Transverse colon (tissue), 4 donors: ENCODE measurements at regions not wholly inside any gene's neighbourhood (a gene's known extent, or its start where the extent isn't known, plus 50 kb on each side); places are given as distances from the start of the nearest gene placed in this dataset.

Experiments
- DNase-seq: peaks from one replicate; pipeline ENCODE4 v3.0.0-alpha.2; 2019
- H3K27ac ChIP-seq, 4 donors: fragments of 200-600 bp; sonication (generic); 2 replicates each; pipeline ENCODE4 v1.5.1; 2016 to 2018; ENCODE audit warnings: inconsistent platforms in 4 of 4
- H3K27me3 ChIP-seq: fragments of 200-600 bp; sonication (generic); 2 replicates; pipeline ENCODE4 v1.5.1; 2017; ENCODE audit warnings: inconsistent platforms
- H3K36me3 ChIP-seq, 4 donors: fragments of 200-600 bp; sonication (generic); 2 replicates each; pipeline ENCODE4 v1.5.1; 2017 to 2019; ENCODE audit warnings: inconsistent platforms in 4 of 4
- H3K4me1 ChIP-seq, 4 donors: fragments of 200-600 bp; sonication (generic); 2 replicates each; pipeline ENCODE4 v1.5.1; 2017 to 2020; ENCODE audit warnings: inconsistent platforms in 4 of 4
- H3K4me3 ChIP-seq, 4 donors: fragments of 200-600 bp; sonication (generic); 1 replicate in 1 of 4; 2 replicates in 3 of 4; pipeline versions ENCODE4 v1.5.1 to v1.6.1; 2017 to 2019; ENCODE audit warnings: inconsistent platforms in 4 of 4
- H3K9me3 ChIP-seq, 2 donors: fragments of 200-600 bp; sonication (generic); 2 replicates each; pipeline ENCODE4 v1.5.1; 2017 to 2019; ENCODE audit warnings: inconsistent platforms in 2 of 2
- CTCF ChIP-seq, 5 experiments: fragments of 200-600 bp in 3 of 5; fragments of 450-650 bp in 2 of 5; sonication (generic) in 3 of 5; IDR thresholded peaks; 1 replicate in 2 of 5; 2 replicates in 3 of 5; pipeline ENCODE4 v1.5.1; 2016 to 2017; ENCODE audit warnings: antibody characterized with exemption in 5 of 5, inconsistent platforms in 3 of 5, mild to moderate bottlenecking in 2 of 5, moderate library complexity in 1 of 5
- EP300 ChIP-seq: sonication (generic); formaldehyde crosslinking; IDR thresholded peaks from one replicate; pipeline ENCODE4 v1.6.1; 2017; ENCODE audit warnings: antibody characterized with exemption, low read depth
- POLR2A ChIP-seq: fragments of 450-650 bp; IDR thresholded peaks from one replicate; pipeline ENCODE4 v1.6.1; 2016; ENCODE audit warnings: antibody characterized with exemption, mild to moderate bottlenecking, moderate library complexity
- POLR2AphosphoS5 ChIP-seq, 3 donors: sonication (generic); formaldehyde crosslinking; IDR thresholded peaks; one replicate each; pipeline ENCODE4 v1.6.1; 2016; ENCODE audit warnings: antibody characterized with exemption in 3 of 3
- WGBS, 2 donors: methylation state at CpG; one replicate each; pipeline ENCODE4 v1.1.5; 2018; ENCODE audit warnings: low coverage in 1 of 2; 5-methylcytosine and 5-hydroxymethylcytosine counted together
- in situ Hi-C, 4 donors: fragments of 200-750 bp; cut with MboI; loops; one replicate each; pipeline versions ENCODE4 v1.15.0 to v1.15.1; 2017; ENCODE audit warnings: low sequenced_read_pairs in 3 of 4, low pct_ligation_motif_present in 1 of 4, low pct_unique_long_range_greater_than_20kb in 1 of 4
- intact Hi-C: fragments of 100-400 bp; cut with DNase I; formaldehyde crosslinking; loops from one replicate; pipeline ENCODE4 v1.15.1; 2023; ENCODE audit warnings: low total_unique reads

- Histone ChIP-seq H3K4me3 (no peak overlapping the region), H3K27me3 (no peaks in the 10 kb centered on the region), H3K36me3 (no peaks in the 10 kb centered on the region), H3K4me1 (no peaks in the 10 kb centered on the region), H3K9me3 (peaks cover 12 to 19% of the 10 kb centered on the region in 2 donors), H3K27ac (no peak overlapping the region)
- in situ Hi-C loops (loop anchor here in 1 of 4 donors (25.0 kb wide), 1 partner anchor 96 kb away; no protein-coding TSS in a partner anchor), intact Hi-C loops (no loop called here)
- TF ChIP-seq EP300 = no peak
- no peak for TF ChIP-seq POLR2A
- no peak for TF ChIP-seq POLR2AphosphoS5 (IDR thresholded peaks at IDR 0.05)
- TF ChIP-seq CTCF (IDR thresholded peaks at IDR 0.05) = no peak
- 89 to 93% methylated on average over 4 to 16 of the region's 16 CpGs for WGBS, 2 donors
- DNase-seq = no peak
These were observed 61.7 kb upstream of the ELN start for GRCh38 chr7:73966062-73966940.

DNA sequence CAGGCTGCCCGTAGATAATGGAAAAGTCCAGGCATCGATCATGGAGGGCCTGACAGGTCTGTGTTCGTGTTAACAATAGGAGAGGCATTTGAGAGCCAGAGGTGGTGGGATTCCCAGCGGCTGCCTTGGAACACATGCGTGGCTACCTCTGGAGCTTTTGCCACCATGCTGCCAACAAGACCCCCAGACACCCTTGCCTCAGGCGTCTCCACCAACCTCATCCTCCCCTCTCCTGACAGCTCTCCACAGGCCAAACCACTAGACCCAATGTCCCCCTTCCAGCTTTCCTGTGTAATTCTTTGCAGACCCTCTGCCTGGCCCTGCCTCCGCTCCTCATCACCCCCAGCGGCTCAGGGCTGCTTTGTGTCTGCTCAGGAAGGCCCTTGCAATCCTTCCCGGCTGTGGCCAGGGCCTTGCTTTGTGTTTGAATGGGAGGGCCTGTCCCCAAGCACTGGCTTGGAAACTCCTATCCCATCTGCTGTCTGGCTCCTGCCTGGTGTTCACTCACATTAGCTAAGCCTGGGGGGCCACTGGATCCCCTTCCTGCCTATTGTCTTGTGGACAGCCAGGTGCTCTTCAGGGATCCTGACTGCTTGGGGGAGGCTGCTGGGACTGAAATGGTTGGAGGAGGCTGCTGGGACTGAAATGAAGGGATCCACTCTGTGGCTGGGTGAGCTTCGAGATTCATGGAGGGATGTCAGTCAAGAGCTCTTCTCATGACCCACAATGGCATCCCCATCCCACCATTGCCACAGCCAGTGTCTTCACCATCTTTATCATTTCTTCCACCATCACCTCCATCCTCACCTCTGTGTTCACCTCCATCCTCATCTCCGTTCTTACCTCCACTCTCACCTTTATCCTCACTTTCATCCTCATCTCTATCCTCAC lies 60.8 kb upstream of the ELN start:
- peaks cover 12 to 19% of the 10 kb centered on the region in 2 donors for H3K9me3 ChIP-seq
- no peaks in the 10 kb centered on the region for H3K27me3 ChIP-seq
- WGBS, 2 donors = 82 to 91% methylated on average over 2 to 10 of the region's 11 CpGs
- H3K36me3 ChIP-seq = no peaks in the 10 kb centered on the region
- no peak for TF ChIP-seq CTCF (IDR thresholded peaks at IDR 0.05)
- TF ChIP-seq EP300 = no peak
- TF ChIP-seq POLR2A = no peak
- TF ChIP-seq POLR2AphosphoS5 (IDR thresholded peaks at IDR 0.05) = no peak
- intact Hi-C loops (no loop called here), in situ Hi-C loops (loop anchor here in 1 of 4 donors (25.0 kb wide), 1 partner anchor 95 kb away; no protein-coding TSS in a partner anchor)
- H3K4me3 ChIP-seq = no peak overlapping the region
- no peak for DNase-seq
- H3K4me1 ChIP-seq = no peaks in the 10 kb centered on the region
- no peak overlapping the region for H3K27ac ChIP-seq

DNA sequence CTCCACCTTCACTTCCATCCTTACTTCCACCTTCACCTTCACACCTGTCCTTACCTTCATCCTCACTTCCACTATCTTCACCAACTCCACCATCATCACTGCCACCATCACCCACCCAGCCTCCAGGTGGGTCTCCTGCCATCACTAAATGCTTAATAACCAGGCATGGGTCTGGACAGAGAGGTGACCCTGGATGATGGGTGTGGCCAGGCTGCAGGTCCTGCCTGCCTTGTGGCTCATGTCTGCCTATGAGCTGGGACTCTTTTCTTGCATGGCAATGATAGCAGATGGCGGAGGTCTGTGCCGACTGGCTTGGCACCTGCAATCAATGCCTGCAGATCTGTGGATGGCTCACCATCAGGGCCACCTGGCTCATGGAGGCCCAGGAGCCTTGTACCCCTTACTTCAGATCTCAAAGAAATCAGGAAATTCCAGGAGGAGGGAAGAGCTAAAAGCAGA lies 60.1 kb upstream of the ELN start:
- Histone ChIP-seq H3K36me3 (no peaks in the 10 kb centered on the region), H3K9me3 (peaks cover 8 to 17% of the 10 kb centered on the region in 2 donors), H3K27me3 (no peaks in the 10 kb centered on the region), H3K4me3 (no peak overlapping the region), H3K27ac (no peak overlapping the region), H3K4me1 (no peaks in the 10 kb centered on the region)
- no peak for DNase-seq
- no peak for TF ChIP-seq CTCF (IDR thresholded peaks at IDR 0.05)
- no peak for TF ChIP-seq POLR2A
- no peak for TF ChIP-seq EP300
- no peak for TF ChIP-seq POLR2AphosphoS5 (IDR thresholded peaks at IDR 0.05)
- WGBS, 2 donors = 100% methylated on average over 2 of the region's 2 CpGs; no CpG with 5 or more reads in 1 of the 2 donors
- intact Hi-C loops = no loop called here
- in situ Hi-C loops = loop anchor here in 1 of 4 donors (25.0 kb wide), 1 partner anchor 94 kb away; no protein-coding TSS in a partner anchor

- TF ChIP-seq CTCF (IDR thresholded peaks at IDR 0.05) (no peak), POLR2AphosphoS5 (IDR thresholded peaks at IDR 0.05) (no peak), POLR2A (no peak), EP300 (no peak)
- Histone ChIP-seq H3K36me3 (no peaks in the 10 kb centered on the region), H3K27me3 (no peaks in the 10 kb centered on the region), H3K4me3 (no peak overlapping the region), H3K9me3 (peaks cover 2 to 13% of the 10 kb centered on the region in 2 donors), H3K27ac (no peak overlapping the region), H3K4me1 (no peaks in the 10 kb centered on the region)
- no peak for DNase-seq
- in situ Hi-C loops = loop anchor here in 1 of 4 donors (25.0 kb wide), 1 partner anchor 94 kb away; no protein-coding TSS in a partner anchor
- intact Hi-C loops = no loop called here
These were observed 59.5 kb upstream of the ELN start for GRCh38 chr7:73968487-73968886.
